ENCODE measurements at regions not wholly inside any gene's neighbourhood (a gene's known extent, or its start where the extent isn't known, plus 50 kb on each side); places are given as distances from the start of the nearest gene placed in this dataset.

DNA sequence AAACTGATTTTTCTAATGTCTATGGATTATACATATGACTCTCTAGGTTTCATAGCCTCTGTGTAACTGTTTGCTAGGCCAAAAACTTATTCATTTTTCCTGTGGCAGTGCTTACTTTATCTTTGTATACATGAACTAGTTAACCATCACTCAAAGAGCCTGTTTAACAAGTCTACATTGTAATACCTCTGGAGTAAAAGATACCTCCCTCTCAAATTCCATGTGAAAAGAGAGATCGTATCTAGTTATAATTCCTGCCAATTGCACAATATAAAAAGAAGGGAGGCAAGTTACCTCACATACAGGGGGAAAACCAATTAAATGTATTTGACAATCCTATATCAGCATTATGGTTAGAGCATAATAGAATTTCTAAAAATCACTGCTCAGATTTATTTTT, 271.9 kb upstream of the ST8SIA4 start:
- Histone ChIP-seq H3K9ac (ENCODE audit: low read length) (no peak overlapping the region), H3K27me3 (ENCODE audit: control insufficient read depth, insufficient read depth, low read length) (no peaks in the 10 kb centered on the region), H3K27ac (ENCODE audit: low read length) (no peak overlapping the region), H3K9me3 (ENCODE audit: control insufficient read depth, low read depth, low read length) (peaks cover 7% of the 10 kb centered on the region), H3K4me3 (ENCODE audit: low read length) (no peak overlapping the region), H3K4me1 (ENCODE audit: control insufficient read depth, low read depth, low read length) (no peaks in the 10 kb centered on the region), H3K36me3 (ENCODE audit: control insufficient read depth, low read depth, low read length) (no peaks in the 10 kb centered on the region)

DNA sequence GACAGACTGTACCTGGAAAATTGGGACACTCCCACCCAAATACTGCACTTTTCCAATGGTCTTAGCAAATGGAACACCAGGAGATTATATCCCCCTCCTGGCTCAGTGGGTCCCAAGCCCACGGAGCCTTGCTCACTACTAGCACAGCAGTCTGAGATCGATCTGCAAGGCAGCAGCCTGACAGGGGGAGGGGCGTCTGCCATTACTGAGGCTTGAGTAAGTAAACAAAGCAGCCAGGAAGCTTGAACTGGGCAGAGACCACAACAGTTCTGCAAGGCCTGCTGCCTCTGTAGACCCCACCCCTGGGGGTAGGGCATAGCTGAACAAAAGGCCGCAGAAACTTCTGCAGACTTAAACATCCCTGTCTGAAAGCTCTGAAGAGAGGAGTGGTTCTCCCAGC, 260.0 kb upstream of the ST8SIA4 start:
- Histone ChIP-seq H3K36me3 (ENCODE audit: control insufficient read depth, low read depth, low read length) (no peaks in the 10 kb centered on the region), H3K27me3 (ENCODE audit: control insufficient read depth, insufficient read depth, low read length) (no peaks in the 10 kb centered on the region), H3K4me1 (ENCODE audit: control insufficient read depth, low read depth, low read length) (no peaks in the 10 kb centered on the region), H3K9ac (ENCODE audit: low read length) (no peak overlapping the region), H3K27ac (ENCODE audit: low read length) (no peak overlapping the region), H3K4me3 (ENCODE audit: low read length) (no peak overlapping the region), H3K9me3 (ENCODE audit: control insufficient read depth, low read depth, low read length) (no peaks in the 10 kb centered on the region)

DNA sequence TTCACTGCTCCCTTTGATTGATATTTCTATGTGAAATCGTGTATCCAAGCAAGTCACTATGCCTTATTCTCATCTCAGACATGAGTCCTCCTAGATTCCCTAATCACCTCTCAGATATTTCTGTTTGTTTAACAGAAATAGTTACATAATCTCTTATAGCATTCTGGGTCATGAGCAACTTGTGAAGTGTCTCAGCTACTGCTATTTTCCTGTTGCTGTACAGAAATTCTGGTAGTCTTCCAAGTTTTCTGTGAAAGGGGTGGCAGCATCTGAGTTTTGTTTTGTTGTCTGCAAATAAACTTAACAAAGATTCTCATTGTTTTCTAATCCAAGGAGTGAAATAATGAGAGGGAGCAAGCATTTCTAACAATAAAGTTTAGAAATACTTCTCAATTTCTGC, 256.9 kb upstream of the ST8SIA4 start:
- H3K4me1 ChIP-seq (ENCODE audit: control insufficient read depth, low read depth, low read length): no peaks in the 10 kb centered on the region
- H3K9ac ChIP-seq (ENCODE audit: low read length): no peak overlapping the region
- H3K4me3 ChIP-seq (ENCODE audit: low read length): no peak overlapping the region
- no peaks in the 10 kb centered on the region for H3K36me3 ChIP-seq (ENCODE audit: control insufficient read depth, low read depth, low read length)
- no peak overlapping the region for H3K27ac ChIP-seq (ENCODE audit: low read length)
- H3K27me3 ChIP-seq (ENCODE audit: control insufficient read depth, insufficient read depth, low read length): no peaks in the 10 kb centered on the region
- no peaks in the 10 kb centered on the region for H3K9me3 ChIP-seq (ENCODE audit: control insufficient read depth, low read depth, low read length)

DNA sequence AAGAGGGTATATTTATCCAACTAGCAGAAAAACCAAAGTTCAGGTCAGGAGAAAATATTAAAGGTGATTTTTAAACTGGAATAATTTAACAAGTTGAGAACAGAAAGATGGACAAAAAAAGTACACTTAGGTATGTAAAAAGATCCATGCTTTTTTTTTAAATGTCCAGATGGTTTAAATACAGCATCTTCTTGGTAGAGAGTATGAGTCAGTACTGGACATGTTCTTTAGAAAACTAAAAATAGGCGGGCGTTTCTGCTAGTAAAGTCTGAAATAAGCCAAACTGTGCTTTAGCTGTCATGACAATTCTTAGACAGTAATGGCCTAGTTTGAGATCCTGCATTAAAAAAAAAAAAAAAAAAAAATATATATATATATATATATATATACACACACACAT, 255.9 kb upstream of the ST8SIA4 start:
- Histone ChIP-seq H3K9me3 (ENCODE audit: control insufficient read depth, low read depth, low read length) (no peaks in the 10 kb centered on the region), H3K36me3 (ENCODE audit: control insufficient read depth, low read depth, low read length) (no peaks in the 10 kb centered on the region), H3K4me3 (ENCODE audit: low read length) (no peak overlapping the region), H3K27ac (ENCODE audit: low read length) (no peak overlapping the region), H3K4me1 (ENCODE audit: control insufficient read depth, low read depth, low read length) (no peaks in the 10 kb centered on the region), H3K9ac (ENCODE audit: low read length) (no peak overlapping the region), H3K27me3 (ENCODE audit: control insufficient read depth, insufficient read depth, low read length) (no peaks in the 10 kb centered on the region)

DNA sequence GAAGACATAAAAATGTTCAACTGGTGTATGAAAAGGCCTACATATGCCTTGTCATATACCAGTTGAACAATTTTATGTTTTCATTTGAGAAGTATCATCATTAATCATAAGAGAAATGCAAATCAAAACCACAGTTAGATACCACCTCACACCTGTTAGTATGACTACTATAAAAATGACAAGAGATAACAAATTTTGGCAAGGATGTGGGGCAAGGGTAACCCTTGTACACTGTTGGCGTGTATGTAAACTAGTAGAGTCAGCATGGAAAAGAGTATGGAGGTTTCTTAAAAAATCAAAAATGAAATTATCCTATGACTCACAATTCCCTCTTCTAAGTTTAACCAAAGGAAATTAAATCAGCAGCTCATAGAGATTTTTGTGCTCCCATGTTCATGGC, 250.4 kb upstream of the ST8SIA4 start:
- no peak overlapping the region for H3K9ac ChIP-seq (ENCODE audit: low read length)
- no peak overlapping the region for H3K4me3 ChIP-seq (ENCODE audit: low read length)
- no peaks in the 10 kb centered on the region for H3K9me3 ChIP-seq (ENCODE audit: control insufficient read depth, low read depth, low read length)
- no peak overlapping the region for H3K27ac ChIP-seq (ENCODE audit: low read length)
- no peaks in the 10 kb centered on the region for H3K4me1 ChIP-seq (ENCODE audit: control insufficient read depth, low read depth, low read length)
- H3K36me3 ChIP-seq (ENCODE audit: control insufficient read depth, low read depth, low read length): no peaks in the 10 kb centered on the region
- no peaks in the 10 kb centered on the region for H3K27me3 ChIP-seq (ENCODE audit: control insufficient read depth, insufficient read depth, low read length)

DNA sequence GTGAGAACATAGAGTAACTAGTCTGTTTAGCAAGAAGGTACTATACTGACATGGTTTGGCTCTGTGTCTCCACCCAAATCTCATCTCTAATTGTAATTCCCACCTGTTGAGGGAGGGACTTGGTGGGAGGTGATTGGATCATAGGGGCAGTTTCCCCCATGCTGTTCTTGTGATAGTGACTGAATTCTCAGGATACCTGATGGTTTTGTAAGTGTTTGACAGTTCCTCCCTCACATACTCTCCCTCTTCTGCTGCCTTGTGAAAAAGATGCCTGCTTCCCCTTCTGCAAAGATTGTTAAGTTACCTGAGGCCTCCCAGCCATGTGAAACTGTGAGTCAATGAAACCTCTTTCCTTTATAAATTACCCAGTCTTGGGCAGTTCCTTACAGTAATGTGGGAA, 240.4 kb upstream of the ST8SIA4 start:
- no peak overlapping the region for H3K4me3 ChIP-seq (ENCODE audit: low read length)
- no peaks in the 10 kb centered on the region for H3K9me3 ChIP-seq (ENCODE audit: control insufficient read depth, low read depth, low read length)
- H3K36me3 ChIP-seq (ENCODE audit: control insufficient read depth, low read depth, low read length): no peaks in the 10 kb centered on the region
- no peak overlapping the region for H3K9ac ChIP-seq (ENCODE audit: low read length)
- no peaks in the 10 kb centered on the region for H3K4me1 ChIP-seq (ENCODE audit: control insufficient read depth, low read depth, low read length)
- no peak overlapping the region for H3K27ac ChIP-seq (ENCODE audit: low read length)
- H3K27me3 ChIP-seq (ENCODE audit: control insufficient read depth, insufficient read depth, low read length): no peaks in the 10 kb centered on the region

DNA sequence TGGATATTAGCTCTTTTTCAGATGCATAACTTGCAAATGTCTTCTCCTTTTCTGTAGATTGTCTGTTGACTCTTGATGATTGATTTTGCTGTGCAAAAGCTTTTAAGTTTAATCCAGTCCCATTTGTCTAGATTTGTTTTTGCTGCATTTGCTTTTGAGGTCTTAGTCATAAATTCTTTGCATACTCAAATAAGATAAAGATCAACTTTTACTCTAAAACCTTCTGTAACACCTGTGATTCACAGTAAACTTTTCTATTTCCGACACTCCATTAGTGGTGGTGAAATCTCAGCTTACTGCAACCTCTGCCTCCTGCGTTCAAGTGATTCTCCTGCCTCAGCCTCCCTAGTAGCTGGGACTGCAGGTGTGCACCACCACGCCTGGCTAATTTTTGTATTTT, 239.0 kb upstream of the ST8SIA4 start:
- Histone ChIP-seq H3K9ac (ENCODE audit: low read length) (no peak overlapping the region), H3K27ac (ENCODE audit: low read length) (no peak overlapping the region), H3K36me3 (ENCODE audit: control insufficient read depth, low read depth, low read length) (no peaks in the 10 kb centered on the region), H3K9me3 (ENCODE audit: control insufficient read depth, low read depth, low read length) (no peaks in the 10 kb centered on the region), H3K4me1 (ENCODE audit: control insufficient read depth, low read depth, low read length) (no peaks in the 10 kb centered on the region), H3K4me3 (ENCODE audit: low read length) (no peak overlapping the region), H3K27me3 (ENCODE audit: control insufficient read depth, insufficient read depth, low read length) (no peaks in the 10 kb centered on the region)

DNA sequence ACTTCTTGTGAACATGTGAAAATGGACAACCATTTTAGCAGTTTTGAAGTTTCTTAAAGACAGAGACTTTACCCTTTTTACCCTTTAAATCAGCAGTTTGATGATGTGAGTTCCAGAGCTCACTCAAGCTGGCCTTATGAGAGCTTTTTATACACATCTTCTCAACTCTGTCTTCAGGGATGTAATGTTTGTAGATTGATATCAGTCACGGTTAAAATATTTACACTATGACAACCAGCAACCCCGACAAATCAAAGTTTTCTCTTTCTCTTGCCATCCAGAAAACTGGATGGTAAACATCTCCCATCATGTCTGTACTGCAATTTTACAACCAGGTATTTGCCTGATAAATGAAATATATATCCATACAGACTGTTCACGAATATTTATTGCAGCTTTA, 233.4 kb upstream of the ST8SIA4 start:
- Histone ChIP-seq H3K36me3 (ENCODE audit: control insufficient read depth, low read depth, low read length) (no peaks in the 10 kb centered on the region), H3K4me1 (ENCODE audit: control insufficient read depth, low read depth, low read length) (no peaks in the 10 kb centered on the region), H3K4me3 (ENCODE audit: low read length) (no peak overlapping the region), H3K27ac (ENCODE audit: low read length) (no peak overlapping the region), H3K27me3 (ENCODE audit: control insufficient read depth, insufficient read depth, low read length) (no peaks in the 10 kb centered on the region), H3K9ac (ENCODE audit: low read length) (no peak overlapping the region), H3K9me3 (ENCODE audit: control insufficient read depth, low read depth, low read length) (no peaks in the 10 kb centered on the region)

DNA sequence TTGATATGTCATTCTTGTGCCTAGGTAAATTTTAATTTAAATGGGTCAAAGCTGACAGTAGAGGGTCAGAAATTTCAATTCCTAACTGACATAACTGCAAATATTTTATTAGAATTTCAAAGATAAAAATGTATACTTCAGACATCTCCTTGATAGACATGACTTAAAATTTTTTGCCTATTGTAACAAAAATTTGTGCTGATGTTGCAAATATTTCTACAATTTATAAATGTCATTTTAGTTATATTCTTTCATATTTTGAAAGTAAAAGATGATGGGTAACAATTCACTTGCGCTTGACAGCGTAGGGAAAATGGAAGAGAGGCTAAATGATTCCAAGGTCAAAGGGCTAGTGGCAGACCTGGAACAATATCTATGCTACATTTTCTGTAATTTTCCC, 220.3 kb upstream of the ST8SIA4 start:
- Histone ChIP-seq H3K9me3 (ENCODE audit: control insufficient read depth, low read depth, low read length) (no peaks in the 10 kb centered on the region), H3K36me3 (ENCODE audit: control insufficient read depth, low read depth, low read length) (no peaks in the 10 kb centered on the region), H3K9ac (ENCODE audit: low read length) (no peak overlapping the region), H3K4me3 (ENCODE audit: low read length) (no peak overlapping the region), H3K27me3 (ENCODE audit: control insufficient read depth, insufficient read depth, low read length) (no peaks in the 10 kb centered on the region), H3K27ac (ENCODE audit: low read length) (no peak overlapping the region), H3K4me1 (ENCODE audit: control insufficient read depth, low read depth, low read length) (no peaks in the 10 kb centered on the region)

DNA sequence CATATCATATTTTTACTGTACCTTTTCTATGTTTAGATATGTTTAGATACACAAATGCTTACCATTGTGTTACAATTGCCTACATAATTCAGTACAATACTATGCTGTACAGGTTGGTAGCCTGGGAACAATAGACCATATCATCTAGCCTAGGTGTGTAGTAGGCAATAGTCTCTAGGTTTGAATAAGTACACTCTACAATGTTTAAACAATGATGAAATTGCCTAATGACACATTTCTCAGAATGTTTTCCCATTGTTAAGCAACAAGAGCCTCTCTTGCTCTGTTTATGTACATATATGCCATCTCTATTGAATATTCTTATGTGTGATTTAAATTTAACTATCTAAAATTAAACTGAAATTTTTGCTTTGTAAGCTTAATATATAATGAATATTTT, 209.6 kb upstream of the ST8SIA4 start:
- H3K4me1 ChIP-seq (ENCODE audit: control insufficient read depth, low read depth, low read length): no peaks in the 10 kb centered on the region
- no peak overlapping the region for H3K4me3 ChIP-seq (ENCODE audit: low read length)
- H3K27ac ChIP-seq (ENCODE audit: low read length): no peak overlapping the region
- H3K9ac ChIP-seq (ENCODE audit: low read length): no peak overlapping the region
- H3K27me3 ChIP-seq (ENCODE audit: control insufficient read depth, insufficient read depth, low read length): no peaks in the 10 kb centered on the region
- H3K36me3 ChIP-seq (ENCODE audit: control insufficient read depth, low read depth, low read length): no peaks in the 10 kb centered on the region
- no peaks in the 10 kb centered on the region for H3K9me3 ChIP-seq (ENCODE audit: control insufficient read depth, low read depth, low read length)

DNA sequence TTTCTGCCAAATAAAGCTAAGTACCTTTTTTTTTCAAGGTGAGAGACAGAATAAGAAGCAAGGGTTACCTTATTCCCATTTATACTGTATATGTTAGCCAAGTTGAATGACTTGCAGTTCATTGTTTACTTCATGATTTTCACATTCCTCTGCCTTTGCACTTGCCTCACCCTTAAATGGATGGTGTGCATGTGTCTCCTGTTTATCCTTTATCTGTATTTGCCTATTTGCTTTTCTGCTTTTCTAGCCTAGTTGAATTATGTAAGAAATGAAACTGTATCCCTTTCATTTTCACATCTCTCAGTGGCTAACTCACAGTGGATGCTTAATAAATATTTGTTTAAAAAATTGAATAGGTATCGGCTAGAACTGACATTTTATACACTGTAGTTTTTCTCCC, 200.8 kb upstream of the ST8SIA4 start:
- Histone ChIP-seq H3K27ac (ENCODE audit: low read length) (no peak overlapping the region), H3K9ac (ENCODE audit: low read length) (no peak overlapping the region), H3K4me3 (ENCODE audit: low read length) (no peak overlapping the region), H3K4me1 (ENCODE audit: control insufficient read depth, low read depth, low read length) (peaks cover 3% of the 10 kb centered on the region), H3K27me3 (ENCODE audit: control insufficient read depth, insufficient read depth, low read length) (no peaks in the 10 kb centered on the region), H3K9me3 (ENCODE audit: control insufficient read depth, low read depth, low read length) (no peaks in the 10 kb centered on the region), H3K36me3 (ENCODE audit: control insufficient read depth, low read depth, low read length) (no peaks in the 10 kb centered on the region)

DNA sequence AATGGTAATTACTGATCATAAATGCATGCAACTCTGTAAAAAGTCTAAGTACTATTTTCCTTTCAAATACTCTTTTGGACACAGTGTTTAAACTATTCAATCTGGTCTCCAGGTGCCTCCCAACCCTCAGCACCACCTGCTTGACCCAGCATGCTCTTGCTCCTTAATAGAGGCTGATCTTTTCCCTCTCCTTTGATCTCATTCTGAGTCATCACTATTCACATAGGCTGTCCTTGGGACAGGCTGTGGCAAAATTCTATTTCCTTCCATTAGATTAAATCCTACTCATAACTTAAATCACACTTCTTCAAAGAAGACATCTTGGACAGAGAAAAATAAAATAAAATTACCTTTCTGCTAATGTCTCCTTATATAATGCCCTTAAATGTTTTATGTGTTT, 199.4 kb upstream of the ST8SIA4 start:
- H3K4me1 ChIP-seq (ENCODE audit: control insufficient read depth, low read depth, low read length): peaks cover 3% of the 10 kb centered on the region
- no peaks in the 10 kb centered on the region for H3K27me3 ChIP-seq (ENCODE audit: control insufficient read depth, insufficient read depth, low read length)
- H3K27ac ChIP-seq (ENCODE audit: low read length): no peak overlapping the region

DNA sequence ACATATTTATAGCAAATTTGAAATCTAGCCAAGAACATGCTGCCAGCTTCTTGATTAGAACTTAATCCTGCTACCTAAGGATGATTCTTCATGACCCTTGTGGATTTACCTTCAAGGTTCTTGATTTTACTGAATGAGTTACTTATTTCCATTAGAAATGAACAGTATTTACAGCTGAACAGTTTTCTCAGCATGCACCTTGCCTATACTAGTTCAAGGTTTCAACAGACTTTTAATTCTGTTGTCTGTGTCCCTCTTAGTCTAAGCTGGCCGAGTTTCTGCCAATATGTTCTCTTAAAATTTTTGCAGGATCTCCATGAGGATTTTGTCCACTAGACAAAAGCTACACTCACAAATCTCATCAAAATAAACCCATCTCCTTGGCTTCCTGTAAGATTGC, 188.8 kb upstream of the ST8SIA4 start:
- peaks cover 4% of the 10 kb centered on the region for H3K4me1 ChIP-seq (ENCODE audit: control insufficient read depth, low read depth, low read length)
- H3K36me3 ChIP-seq (ENCODE audit: control insufficient read depth, low read depth, low read length): no peaks in the 10 kb centered on the region
- H3K9me3 ChIP-seq (ENCODE audit: control insufficient read depth, low read depth, low read length): no peaks in the 10 kb centered on the region
- no peak overlapping the region for H3K4me3 ChIP-seq (ENCODE audit: low read length)
- H3K27ac ChIP-seq (ENCODE audit: low read length): no peak overlapping the region
- H3K9ac ChIP-seq (ENCODE audit: low read length): no peak overlapping the region
- no peaks in the 10 kb centered on the region for H3K27me3 ChIP-seq (ENCODE audit: control insufficient read depth, insufficient read depth, low read length)

More for the DNA sequence above, 199.4 kb upstream of the ST8SIA4 start:
- H3K36me3 ChIP-seq (ENCODE audit: control insufficient read depth, low read depth, low read length): no peaks in the 10 kb centered on the region
- H3K9me3 ChIP-seq (ENCODE audit: control insufficient read depth, low read depth, low read length): no peaks in the 10 kb centered on the region
- H3K4me3 ChIP-seq (ENCODE audit: low read length): no peak overlapping the region
- no peak overlapping the region for H3K9ac ChIP-seq (ENCODE audit: low read length)

Measured in iPS-18a (cell line).